HepG2 (cell line): ENCODE measurements at regions not wholly inside any gene's neighbourhood (a gene's known extent, or its start where the extent isn't known, plus 50 kb on each side); places are given as distances from the start of the nearest gene placed in this dataset.

Experiments used
- ATAC-seq: fragments of 200-7000 bp; cut with Tn5 transposase; 3 replicates; pipeline ENCODE4 v1.9.1; 2020; ENCODE audit warnings: mild to moderate bottlenecking, moderate library complexity
- BruUV-seq: library from RNA; stranded (reverse); fragments of 400-500 nt; replicated peaks from 2 replicates; lab custom pipeline; 2021; lab: Mats Ljungman, UMichigan
- CTCF ChIA-PET: fragments of 300-600 bp; formaldehyde crosslinking; extraction: SDS; loops from one replicate; lab custom pipeline; 2021; ENCODE audit warnings: low total read pairs, inconsistent platforms, low intra/inter-chr PET ratio; lab: Yijun Ruan, JAX
- POLR2A ChIA-PET: fragments of 350-600 bp; sonication (Branson Sonifier 250); formaldehyde crosslinking; loops from one replicate; lab custom pipeline; 2020; ENCODE audit warnings: antibody characterized with exemption, inconsistent platforms; lab: Yijun Ruan, JAX
- DNase-seq: peaks from one replicate; pipeline ENCODE4 v3.0.0-alpha.2; 2015; ENCODE audit warnings: low spot score
- FAIRE-seq: peaks from 3 replicates; lab custom pipeline; 2011; peaks lifted over from hg19 to GRCh38; lab: Jason Lieb, UNC
- H2AFZ ChIP-seq: one replicate; pipeline ENCODE4 v1.6.1; 2011; ENCODE audit warnings: low read length, inconsistent platforms
- H3K27ac ChIP-seq: fragments of 300-600 bp; 3 replicates; pipeline ENCODE4 v1.8.0; 2011; ENCODE audit warnings: mixed run types, mild to moderate bottlenecking, mixed read lengths, low read length, inconsistent platforms; ENCODE audit not compliant: insufficient read depth; ENCODE audit errors: extremely low read length
- H3K27me3 ChIP-seq, 2 experiments: fragments of 200-600 bp in 1 of 2; 2 replicates in 1 of 2; 3 replicates in 1 of 2; pipeline versions ENCODE4 v1.6.0 to v1.8.0; 2011; ENCODE audit warnings: low read length in 2 of 2, mild to moderate bottlenecking in 2 of 2, moderate library complexity in 2 of 2, inconsistent platforms in 1 of 2; ENCODE audit not compliant: insufficient read depth in 2 of 2, control insufficient read depth in 1 of 2
- H3K36me3 ChIP-seq, 2 experiments: fragments of 200-600 bp in 1 of 2; replicated peaks in 1 of 2; 2 replicates in 1 of 2; 3 replicates in 1 of 2; pipeline versions ENCODE4 v1.5.1 to v1.8.0; 2011; ENCODE audit warnings: low read length in 2 of 2, inconsistent platforms in 1 of 2; ENCODE audit not compliant: insufficient read depth in 2 of 2, control insufficient read depth in 1 of 2
- H3K4me1 ChIP-seq: 2 replicates; pipeline ENCODE4 v1.5.1; 2012; ENCODE audit warnings: low read length, inconsistent platforms; ENCODE audit not compliant: insufficient read depth
- H3K4me2 ChIP-seq: 2 replicates; pipeline ENCODE4 v1.6.0; 2011; ENCODE audit warnings: low read depth, low read length, inconsistent platforms
- H3K4me3 ChIP-seq, 3 experiments: fragments of 200-600 bp in 1 of 3; sonication (generic), shearing (Covaris generic) in 1 of 3; replicated peaks in 1 of 3; 2 replicates each; pipeline ENCODE4 v1.5.1; 2011 to 2016; ENCODE audit warnings: low read length in 3 of 3, inconsistent platforms in 2 of 3, low read depth in 2 of 3, mild to moderate bottlenecking in 2 of 3, control low read depth in 1 of 3, mixed read lengths in 1 of 3; ENCODE audit not compliant: insufficient read depth in 1 of 3
- H3K79me2 ChIP-seq: one replicate; pipeline ENCODE4 v1.6.1; 2011; ENCODE audit warnings: low read length, inconsistent platforms; ENCODE audit not compliant: insufficient read depth
- H3K9ac ChIP-seq: 2 replicates; pipeline ENCODE4 v1.6.0; 2011; ENCODE audit warnings: mild to moderate bottlenecking, low read depth, low read length, inconsistent platforms; ENCODE audit not compliant: insufficient read depth
- H3K9me3 ChIP-seq: 2 replicates; pipeline ENCODE4 v1.5.1; 2012; ENCODE audit warnings: mild to moderate bottlenecking, low read length
- H4K20me1 ChIP-seq: 2 replicates; pipeline ENCODE4 v1.6.0; 2011; ENCODE audit warnings: inconsistent platforms, mild to moderate bottlenecking, low read length, moderate library complexity; ENCODE audit not compliant: insufficient read depth
- ATF5 ChIP-seq: sonication (generic); formaldehyde crosslinking; IDR thresholded peaks from 2 replicates; pipeline ENCODE4 v1.4.0; 2020; ENCODE audit warnings: mild to moderate bottlenecking, low read depth, missing genetic modification reagents
- FOXK2 ChIP-seq: fragments of 450-650 bp; IDR thresholded peaks from 2 replicates; pipeline ENCODE4 v1.6.1; 2016
- FOXO1 ChIP-seq: sonication (generic); formaldehyde crosslinking; IDR thresholded peaks from 2 replicates; pipeline ENCODE4 v1.4.0; 2020; ENCODE audit warnings: missing genetic modification reagents
- KDM3A ChIP-seq: IDR thresholded peaks from 2 replicates; pipeline ENCODE4 v1.6.1; 2018; ENCODE audit warnings: low read depth, missing compliant biosample characterization
- NFYC ChIP-seq: IDR thresholded peaks from 2 replicates; pipeline ENCODE4 v1.6.1; 2016; ENCODE audit warnings: missing genetic modification reagents, missing compliant biosample characterization
- PRMT3 ChIP-seq: sonication (generic); formaldehyde crosslinking; IDR thresholded peaks from 2 replicates; pipeline ENCODE4 v1.8.1; 2022; ENCODE audit warnings: low read depth, mild to moderate bottlenecking, moderate library complexity, missing genetic modification reagents, borderline replicate concordance
- RAD21 ChIP-seq: fragments of 450-650 bp; formaldehyde crosslinking; IDR thresholded peaks from 2 replicates; pipeline ENCODE4 v1.5.0; 2020; ENCODE audit warnings: mild to moderate bottlenecking
- TBP ChIP-seq: sonication (generic); formaldehyde crosslinking; IDR thresholded peaks from 2 replicates; pipeline ENCODE4 v1.5.0; 2020; ENCODE audit warnings: missing genetic modification reagents
- TRIM24 ChIP-seq: sonication (generic); formaldehyde crosslinking; IDR thresholded peaks from 2 replicates; pipeline ENCODE4 v1.8.0; 2022; ENCODE audit warnings: mild to moderate bottlenecking, missing genetic modification reagents
- ZBTB3 ChIP-seq: sonication (generic); formaldehyde crosslinking; IDR thresholded peaks from 2 replicates; pipeline ENCODE4 v1.4.0; 2020; ENCODE audit warnings: low read depth, mild to moderate bottlenecking, moderate library complexity, missing genetic modification reagents, borderline replicate concordance
- ZFP36L2 ChIP-seq: sonication (generic); formaldehyde crosslinking; IDR thresholded peaks from 2 replicates; pipeline ENCODE4 v1.4.0; 2020; ENCODE audit warnings: missing genetic modification reagents
- ZNF160 ChIP-seq: sonication (generic); formaldehyde crosslinking; IDR thresholded peaks from 2 replicates; pipeline ENCODE4 v1.8.0; 2022; ENCODE audit warnings: mild to moderate bottlenecking, inconsistent platforms, missing genetic modification reagents
- ZNF263 ChIP-seq: sonication (generic); formaldehyde crosslinking; IDR thresholded peaks from 2 replicates; pipeline ENCODE4 v1.4.0; 2020; ENCODE audit warnings: missing genetic modification reagents
- ZNF292 ChIP-seq: sonication (generic); formaldehyde crosslinking; IDR thresholded peaks from 2 replicates; pipeline ENCODE4 v1.8.1; 2022; ENCODE audit warnings: mild to moderate bottlenecking, low read depth, missing genetic modification reagents, borderline replicate concordance
- ZNF331 ChIP-seq: sonication (generic); formaldehyde crosslinking; IDR thresholded peaks from 2 replicates; pipeline ENCODE4 v1.4.0; 2020; ENCODE audit warnings: missing genetic modification reagents
- ZNF441 ChIP-seq: sonication (generic); formaldehyde crosslinking; IDR thresholded peaks from 2 replicates; pipeline ENCODE4 v1.7.0; 2021; ENCODE audit warnings: missing genetic modification reagents, borderline replicate concordance
- ZNF672 ChIP-seq: sonication (generic); formaldehyde crosslinking; IDR thresholded peaks from 2 replicates; pipeline ENCODE4 v1.8.1; 2022; ENCODE audit warnings: missing genetic modification reagents
- ZSCAN5A ChIP-seq: sonication (generic); formaldehyde crosslinking; IDR thresholded peaks from 2 replicates; pipeline ENCODE4 v1.8.0; 2022; ENCODE audit warnings: mild to moderate bottlenecking, missing genetic modification reagents, borderline replicate concordance
- WGBS: methylation state at CpG from one replicate; pipeline ENCODE4 v1.1.6; 2017; ENCODE audit warnings: low lambda C conversion rate; 5-methylcytosine and 5-hydroxymethylcytosine counted together
- in situ Hi-C: cut with HindIII; loops from 2 replicates; pipeline ENCODE4 v1.10.0; 2017; ENCODE audit warnings: low pct_unique_long_range_greater_than_20kb; ENCODE audit not compliant: extremely low pct_ligation_motif_present
- intact Hi-C: fragments of 100-400 bp; cut with micrococcal nuclease; formaldehyde crosslinking; loops from one replicate; pipeline ENCODE4 v1.10.0; 2022; ENCODE audit not compliant: unreplicated experiment
- TF ChIP-seq, protein P1 (sequence below): IDR thresholded peaks from 2 replicates; pipeline ENCODE4 v1.4.0; 2020; ENCODE audit warnings: mild to moderate bottlenecking, missing genetic modification reagents

DNA sequence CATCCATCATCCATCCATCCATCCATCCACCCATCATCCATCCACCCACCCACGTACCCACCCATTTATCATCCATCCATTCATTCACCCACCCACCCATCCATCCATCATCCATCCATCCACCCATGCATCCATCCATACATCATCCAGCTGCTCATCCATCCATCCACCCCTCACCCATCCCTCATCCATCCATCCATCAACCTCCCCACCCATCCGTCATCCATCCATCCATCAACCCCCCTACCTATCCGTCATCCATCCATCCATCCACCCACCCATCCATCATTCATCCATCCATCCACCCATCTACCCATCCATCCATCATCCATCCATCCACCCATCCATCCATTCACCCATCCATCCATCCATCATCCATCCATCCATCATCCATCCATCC, 306.2 kb upstream of the SFSWAP start:
- POLR2A ChIA-PET: no interaction called here
- FAIRE-seq: no peak

DNA sequence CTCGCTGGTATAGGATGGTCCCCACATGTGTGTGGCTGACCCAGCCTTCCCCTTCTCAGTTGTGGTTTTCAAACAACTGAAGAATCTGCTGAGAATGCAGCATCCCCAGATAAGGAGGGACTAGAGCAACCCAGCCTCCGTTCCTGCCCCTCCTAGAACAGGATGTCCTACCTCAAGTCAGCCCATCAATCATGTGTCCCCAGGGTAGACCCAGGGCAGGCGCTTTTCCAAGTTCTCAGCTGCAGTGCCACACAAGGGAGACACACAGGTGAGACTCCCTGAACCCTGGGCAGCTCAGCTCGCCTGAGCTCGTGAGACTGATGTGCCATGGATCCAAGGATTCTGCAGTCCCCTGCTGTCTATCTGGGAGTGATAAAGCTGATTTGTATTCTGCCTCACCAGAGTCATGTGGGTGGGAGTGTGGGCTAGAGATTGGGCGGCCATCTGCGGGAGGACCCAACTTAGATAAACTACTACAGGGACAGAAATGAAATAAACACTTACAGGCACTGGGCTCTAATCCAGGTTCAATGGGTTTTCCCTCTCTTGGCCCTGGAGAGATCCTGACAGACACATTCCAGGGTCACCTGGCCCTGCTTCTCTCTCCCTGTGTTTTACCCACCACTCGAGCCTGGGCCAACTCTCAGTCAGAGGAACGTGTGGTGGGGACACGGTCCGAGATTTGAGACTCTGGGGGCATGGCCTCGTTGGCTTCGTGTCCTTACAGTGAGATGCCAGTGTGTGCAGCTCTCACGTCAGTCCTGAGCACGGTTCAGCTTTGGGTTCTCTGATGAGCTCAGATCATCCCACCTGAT, 303.5 kb upstream of the SFSWAP start:
- 0% methylated on average over 12 of the region's 15 CpGs for WGBS
- ATAC-seq (no peak), FAIRE-seq (no peak), DNase-seq (no peak)
- Histone ChIP-seq H3K27me3 (peaks cover 0 to 2% of the 10 kb centered on the region in 2 experiments; a peak in 2 of 5 replicates), H3K36me3 (no peaks in the 10 kb centered on the region), H3K79me2 (no peaks in the 10 kb centered on the region), H3K4me3 (no peak overlapping the region), H3K9ac (no peak overlapping the region), H4K20me1 (no peaks in the 10 kb centered on the region), H2AFZ (no peak overlapping the region), H3K9me3 (no peaks in the 10 kb centered on the region), H3K27ac (no peak overlapping the region), H3K4me2 (no peak overlapping the region), H3K4me1 (no peaks in the 10 kb centered on the region)
- CTCF ChIA-PET: no interaction called here
- BruUV-seq: no TSS peak
- intact Hi-C loops: no loop called here
- POLR2A ChIA-PET: no interaction called here
- in situ Hi-C loops: no loop called here
- no peak for TF ChIP-seq ZSCAN5A (CRISPR knock-in tag)
- TF ChIP-seq, protein P1, sequence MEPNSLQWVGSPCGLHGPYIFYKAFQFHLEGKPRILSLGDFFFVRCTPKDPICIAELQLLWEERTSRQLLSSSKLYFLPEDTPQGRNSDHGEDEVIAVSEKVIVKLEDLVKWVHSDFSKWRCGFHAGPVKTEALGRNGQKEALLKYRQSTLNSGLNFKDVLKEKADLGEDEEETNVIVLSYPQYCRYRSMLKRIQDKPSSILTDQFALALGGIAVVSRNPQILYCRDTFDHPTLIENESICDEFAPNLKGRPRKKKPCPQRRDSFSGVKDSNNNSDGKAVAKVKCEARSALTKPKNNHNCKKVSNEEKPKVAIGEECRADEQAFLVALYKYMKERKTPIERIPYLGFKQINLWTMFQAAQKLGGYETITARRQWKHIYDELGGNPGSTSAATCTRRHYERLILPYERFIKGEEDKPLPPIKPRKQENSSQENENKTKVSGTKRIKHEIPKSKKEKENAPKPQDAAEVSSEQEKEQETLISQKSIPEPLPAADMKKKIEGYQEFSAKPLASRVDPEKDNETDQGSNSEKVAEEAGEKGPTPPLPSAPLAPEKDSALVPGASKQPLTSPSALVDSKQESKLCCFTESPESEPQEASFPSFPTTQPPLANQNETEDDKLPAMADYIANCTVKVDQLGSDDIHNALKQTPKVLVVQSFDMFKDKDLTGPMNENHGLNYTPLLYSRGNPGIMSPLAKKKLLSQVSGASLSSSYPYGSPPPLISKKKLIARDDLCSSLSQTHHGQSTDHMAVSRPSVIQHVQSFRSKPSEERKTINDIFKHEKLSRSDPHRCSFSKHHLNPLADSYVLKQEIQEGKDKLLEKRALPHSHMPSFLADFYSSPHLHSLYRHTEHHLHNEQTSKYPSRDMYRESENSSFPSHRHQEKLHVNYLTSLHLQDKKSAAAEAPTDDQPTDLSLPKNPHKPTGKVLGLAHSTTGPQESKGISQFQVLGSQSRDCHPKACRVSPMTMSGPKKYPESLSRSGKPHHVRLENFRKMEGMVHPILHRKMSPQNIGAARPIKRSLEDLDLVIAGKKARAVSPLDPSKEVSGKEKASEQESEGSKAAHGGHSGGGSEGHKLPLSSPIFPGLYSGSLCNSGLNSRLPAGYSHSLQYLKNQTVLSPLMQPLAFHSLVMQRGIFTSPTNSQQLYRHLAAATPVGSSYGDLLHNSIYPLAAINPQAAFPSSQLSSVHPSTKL (CRISPR knock-in tag): no peak
- TF ChIP-seq TRIM24 (CRISPR knock-in tag): no peak
- no peak for TF ChIP-seq ZNF672 (CRISPR knock-in tag)
- no peak for TF ChIP-seq ZNF441 (CRISPR knock-in tag)
- no peak for TF ChIP-seq KDM3A (CRISPR knock-in tag)

More for the DNA sequence above, 306.2 kb upstream of the SFSWAP start:
- ATAC-seq (no peak), DNase-seq (no peak)
- H3K79me2 ChIP-seq: no peaks in the 10 kb centered on the region
- no peak overlapping the region for H3K27ac ChIP-seq
- H3K4me3 ChIP-seq: no peak overlapping the region
- H3K9ac ChIP-seq: no peak overlapping the region
- no peaks in the 10 kb centered on the region for H4K20me1 ChIP-seq
- CTCF ChIA-PET: no interaction called here
- no peak for TF ChIP-seq FOXK2
- TF ChIP-seq PRMT3 (CRISPR knock-in tag): no peak
- TF ChIP-seq TBP (CRISPR knock-in tag): no peak
- no peak for TF ChIP-seq ZNF160 (CRISPR knock-in tag)
- TF ChIP-seq NFYC (CRISPR knock-in tag): no peak
- no peak for TF ChIP-seq ZBTB3 (CRISPR knock-in tag)
- no peak for TF ChIP-seq ZNF331 (CRISPR knock-in tag)
- no peak for TF ChIP-seq RAD21 (CRISPR knock-in tag)
- TF ChIP-seq ZNF292: no peak
- TF ChIP-seq ZNF263 (CRISPR knock-in tag): no peak
- no peak for TF ChIP-seq ATF5 (CRISPR knock-in tag)
- TF ChIP-seq ZFP36L2: no peak
- TF ChIP-seq FOXO1 (CRISPR knock-in tag): no peak
- BruUV-seq: no TSS peak
- no peaks in the 10 kb centered on the region for H3K9me3 ChIP-seq
- H2AFZ ChIP-seq: no peak overlapping the region
- WGBS: 5% methylated on average over 3 of the region's 3 CpGs
- H3K27me3 ChIP-seq: no peaks in the 10 kb centered on the region; a peak in 1 of 5 replicates
- intact Hi-C loops (loop anchor here (5.0 kb wide), 1 partner anchor 137 kb away; no protein-coding TSS in a partner anchor), in situ Hi-C loops (loop anchor here (5.0 kb wide), 1 partner anchor 137 kb away; no protein-coding TSS in a partner anchor)
- H3K4me2 ChIP-seq: no peak overlapping the region
- no peaks in the 10 kb centered on the region for H3K4me1 ChIP-seq
- no peaks in the 10 kb centered on the region for H3K36me3 ChIP-seq
